Liver (tissue), 8 donors: ENCODE measurements at regions not wholly inside any gene's neighbourhood (a gene's known extent, or its start where the extent isn't known, plus 50 kb on each side); places are given as distances from the start of the nearest gene placed in this dataset.

ENCODE experiments used
- DNase-seq: peaks from one replicate; pipeline ENCODE4 v3.0.0-alpha.2; 2017; ENCODE audit warnings: low spot score
- H3K27ac ChIP-seq, 2 donors: one replicate each; pipeline ENCODE4 v1.7.0; 2013; ENCODE audit warnings: inconsistent platforms in 2 of 2, low read length in 2 of 2, control low read depth in 1 of 2, low read depth in 1 of 2, mild to moderate bottlenecking in 1 of 2
- H3K27me3 ChIP-seq, 4 donors: one replicate each; pipeline versions ENCODE4 v1.6.1 to v1.7.0; 2013; ENCODE audit warnings: low read length in 3 of 4, inconsistent platforms in 1 of 4, mild to moderate bottlenecking in 1 of 4, moderate library complexity in 1 of 4; ENCODE audit not compliant: control insufficient read depth in 4 of 4, insufficient read depth in 4 of 4
- H3K36me3 ChIP-seq, 4 donors: one replicate each; pipeline versions ENCODE4 v1.6.1 to v1.7.0; 2013; ENCODE audit warnings: low read length in 3 of 4, mild to moderate bottlenecking in 3 of 4, low read depth in 1 of 4, moderate library complexity in 1 of 4; ENCODE audit not compliant: control insufficient read depth in 4 of 4, insufficient read depth in 3 of 4
- H3K4me1 ChIP-seq, 4 donors: one replicate each; pipeline versions ENCODE4 v1.6.1 to v1.7.0; 2013; ENCODE audit warnings: low read length in 3 of 4, mild to moderate bottlenecking in 3 of 4, moderate library complexity in 1 of 4; ENCODE audit not compliant: control insufficient read depth in 4 of 4, insufficient read depth in 4 of 4
- H3K4me3 ChIP-seq, 3 donors: one replicate each; pipeline versions ENCODE4 v1.6.1 to v1.7.0; 2013; ENCODE audit warnings: low read length in 3 of 3, control low read depth in 1 of 3, low read depth in 1 of 3, mild to moderate bottlenecking in 1 of 3
- H3K9ac ChIP-seq, 2 donors: one replicate each; pipeline ENCODE4 v1.7.0; 2013; ENCODE audit warnings: low read length in 2 of 2, mild to moderate bottlenecking in 2 of 2, moderate library complexity in 2 of 2, control low read depth in 1 of 2, low read depth in 1 of 2
- H3K9me3 ChIP-seq, 4 donors: one replicate each; pipeline versions ENCODE4 v1.6.1 to v1.7.0; 2013; ENCODE audit warnings: low read length in 3 of 4; ENCODE audit not compliant: control insufficient read depth in 4 of 4
- ATF3 ChIP-seq: IDR thresholded peaks from 2 replicates; pipeline ENCODE4 v1.6.1; 2016; ENCODE audit warnings: antibody characterized with exemption
- CTCF ChIP-seq: fragments of 150-350 bp; IDR thresholded peaks from 2 replicates; pipeline ENCODE4 v1.5.1; 2017; ENCODE audit warnings: improper control_type of control experiment, low read depth, low read length; ENCODE audit not compliant: missing input control
- EGR1 ChIP-seq, 2 donors: IDR thresholded peaks; 2 replicates each; pipeline ENCODE4 v1.6.1; 2016 to 2018; ENCODE audit warnings: antibody characterized with exemption in 2 of 2, low read depth in 2 of 2
- FOXA1 ChIP-seq: IDR thresholded peaks from 2 replicates; pipeline ENCODE4 v1.6.1; 2016; ENCODE audit warnings: antibody characterized with exemption
- FOXA2 ChIP-seq: IDR thresholded peaks from 2 replicates; pipeline ENCODE4 v1.6.1; 2016; ENCODE audit warnings: antibody characterized with exemption
- GABPA ChIP-seq, 2 donors: IDR thresholded peaks in 1 of 2; conservative IDR thresholded peaks in 1 of 2; 2 replicates each; pipeline ENCODE4 v1.6.1; 2016; ENCODE audit warnings: antibody characterized with exemption in 2 of 2, mild to moderate bottlenecking in 1 of 2, moderate library complexity in 1 of 2
- HNF4A ChIP-seq, 2 donors: conservative IDR thresholded peaks; 2 replicates each; pipeline ENCODE4 v1.6.1; 2016; ENCODE audit warnings: antibody characterized with exemption in 2 of 2, mild to moderate bottlenecking in 2 of 2
- HNF4G ChIP-seq: IDR thresholded peaks from 2 replicates; pipeline ENCODE4 v1.6.1; 2016; ENCODE audit warnings: antibody characterized with exemption
- JUND ChIP-seq, 2 donors: IDR thresholded peaks; 2 replicates each; pipeline ENCODE4 v1.6.1; 2016; ENCODE audit warnings: antibody characterized with exemption in 2 of 2
- MAX ChIP-seq: IDR thresholded peaks from 2 replicates; pipeline ENCODE4 v1.6.1; 2016; ENCODE audit warnings: antibody characterized with exemption
- NR2F2 ChIP-seq: IDR thresholded peaks from 2 replicates; pipeline ENCODE4 v1.6.1; 2016; ENCODE audit warnings: antibody characterized with exemption
- RAD21 ChIP-seq, 2 donors: IDR thresholded peaks; 2 replicates each; pipeline ENCODE4 v1.6.1; 2016; ENCODE audit warnings: antibody characterized with exemption in 2 of 2, mild to moderate bottlenecking in 2 of 2
- REST ChIP-seq: IDR thresholded peaks from 2 replicates; pipeline ENCODE4 v1.6.1; 2016; ENCODE audit warnings: antibody characterized with exemption, mild to moderate bottlenecking
- RXRA ChIP-seq, 2 donors: IDR thresholded peaks; 2 replicates each; pipeline ENCODE4 v1.6.1; 2017 to 2018; ENCODE audit warnings: antibody characterized with exemption in 2 of 2, mild to moderate bottlenecking in 1 of 2
- SP1 ChIP-seq: IDR thresholded peaks from 2 replicates; pipeline ENCODE4 v1.6.1; 2018; ENCODE audit warnings: antibody characterized with exemption, mild to moderate bottlenecking
- TAF1 ChIP-seq: conservative IDR thresholded peaks from 2 replicates; pipeline ENCODE4 v1.6.1; 2016; ENCODE audit warnings: antibody characterized with exemption, mild to moderate bottlenecking
- YY1 ChIP-seq: IDR thresholded peaks from 2 replicates; pipeline ENCODE4 v1.6.1; 2016; ENCODE audit warnings: antibody characterized with exemption, mild to moderate bottlenecking
- ZBTB33 ChIP-seq: IDR thresholded peaks from 2 replicates; pipeline ENCODE4 v1.6.1; 2016; ENCODE audit warnings: antibody characterized with exemption
- WGBS: extraction: QIAGEN DNeasy Blood & Tissue Kit; methylation state at CpG from one replicate; pipeline ENCODE4 v1.1.7; 2013; 5-methylcytosine and 5-hydroxymethylcytosine counted together
- donor health status: healthy.
- donor health status: healthy.
- donor health status: healthy.
- donor health status: healthy.
- donor health status: healthy.

- Histone ChIP-seq H3K4me3 (no peak overlapping the region), H3K27me3 (no peaks in the 10 kb centered on the region), H3K9me3 (no peaks in the 10 kb centered on the region), H3K27ac (no peak overlapping the region), H3K36me3 (no peaks in the 10 kb centered on the region), H3K9ac (no peak overlapping the region), H3K4me1 (peaks cover 11 to 24% (median 22%) of the 10 kb centered on the region in 4 donors)
- no peak for DNase-seq
- 70% methylated on average over 6 of the region's 6 CpGs for WGBS
- no peak for TF ChIP-seq HNF4A (conservative IDR thresholded peaks at IDR 0.05)
- no peak for TF ChIP-seq TAF1
- no peak for TF ChIP-seq CTCF
- TF ChIP-seq MAX: no peak
- TF ChIP-seq NR2F2: no peak
- TF ChIP-seq JUND (IDR thresholded peaks at IDR 0.05): no peak
- TF ChIP-seq EGR1 (IDR thresholded peaks at IDR 0.05; ENCODE audit: low read depth in 2 of 2): no peak
- TF ChIP-seq FOXA2: no peak
- no peak for TF ChIP-seq REST
- no peak for TF ChIP-seq SP1
- TF ChIP-seq YY1: no peak
- no peak for TF ChIP-seq HNF4G
- no peak for TF ChIP-seq FOXA1
- no peak for TF ChIP-seq RAD21 (IDR thresholded peaks at IDR 0.05)
- no peak for TF ChIP-seq ZBTB33
- TF ChIP-seq GABPA (IDR thresholded peaks at IDR 0.05 in 1 of 2, conservative IDR thresholded peaks at IDR 0.05 in 1 of 2): no peak
- no peak for TF ChIP-seq RXRA (IDR thresholded peaks at IDR 0.05)
- no peak for TF ChIP-seq ATF3
Observed at GRCh38 chr3:13248640-13249039, 171.5 kb downstream of the NUP210 start.

- H3K27ac ChIP-seq: no peak overlapping the region
- H3K27me3 ChIP-seq: no peaks in the 10 kb centered on the region
- peaks cover 0 to under 1% (median under 1%) of the 10 kb centered on the region in 4 donors for H3K4me1 ChIP-seq
- no peaks in the 10 kb centered on the region for H3K9me3 ChIP-seq
- H3K4me3 ChIP-seq: no peak overlapping the region
- H3K9ac ChIP-seq: no peak overlapping the region
- no peak for DNase-seq
- no peaks in the 10 kb centered on the region for H3K36me3 ChIP-seq
- 85% methylated on average over 8 of the region's 8 CpGs for WGBS
- TF ChIP-seq HNF4G (no peak), MAX (no peak), GABPA (IDR thresholded peaks at IDR 0.05 in 1 of 2, conservative IDR thresholded peaks at IDR 0.05 in 1 of 2) (no peak), TAF1 (no peak), ZBTB33 (no peak), REST (no peak), NR2F2 (no peak), RAD21 (IDR thresholded peaks at IDR 0.05) (no peak)
Observed at GRCh38 chr3:13245615-13245978, 172.4 kb upstream of the IQSEC1 start.
